ENCODE measurements at regions not wholly inside any gene's neighbourhood (a gene's known extent, or its start where the extent isn't known, plus 50 kb on each side); places are given as distances from the start of the nearest gene placed in this dataset.
A peak's percentile ranks its signal among the peaks of the same experiment; 100 is the strongest.

GRCh38 chr11:116192509-116193210 lies 580.1 kb downstream of the BUD13 start:
- H3K4me1 Mint-ChIP-seq (ENCODE audit: low read depth in 2 of 2): peaks cover 0 to 3% of the 10 kb centered on the region in 2 donors
- H3K9me3 Mint-ChIP-seq: no peaks in the 10 kb centered on the region
- H3K36me3 Mint-ChIP-seq: no peaks in the 10 kb centered on the region
- no peak overlapping the region for H3K4me3 Mint-ChIP-seq
- no peak overlapping the region for H3K27ac Mint-ChIP-seq
- no peak for DNase-seq (ENCODE audit: low spot score)
- peaks cover 35 to 56% of the 10 kb centered on the region in 2 donors for H3K27me3 Mint-ChIP-seq
- no peak for ATAC-seq

GRCh38 chr11:116190861-116191260 lies 581.9 kb downstream of the BUD13 start:
- no peaks in the 10 kb centered on the region for H3K9me3 Mint-ChIP-seq
- H3K4me1 Mint-ChIP-seq (ENCODE audit: low read depth in 2 of 2): peaks cover 0 to 3% of the 10 kb centered on the region in 2 donors
- H3K36me3 Mint-ChIP-seq: no peaks in the 10 kb centered on the region
- ATAC-seq (no peak), DNase-seq (ENCODE audit: low spot score) (no peak)
- no peak overlapping the region for H3K27ac Mint-ChIP-seq
- peaks cover 27 to 41% of the 10 kb centered on the region in 2 donors for H3K27me3 Mint-ChIP-seq
- H3K4me3 Mint-ChIP-seq: no peak overlapping the region

GRCh38 chr11:116189408-116190170 lies 583.2 kb downstream of the BUD13 start:
- Mint-ChIP-seq H3K9me3 (no peaks in the 10 kb centered on the region), H3K36me3 (no peaks in the 10 kb centered on the region), H3K27me3 (peaks cover 28 to 43% of the 10 kb centered on the region in 2 donors), H3K27ac (no peak overlapping the region), H3K4me1 (ENCODE audit: low read depth in 2 of 2) (peaks cover 0 to 3% of the 10 kb centered on the region in 2 donors), H3K4me3 (no peak overlapping the region)
- ATAC-seq (no peak), DNase-seq (ENCODE audit: low spot score) (no peak)

- no peak for DNase-seq (ENCODE audit: low spot score)
- Mint-ChIP-seq H3K36me3 (no peaks in the 10 kb centered on the region), H3K9me3 (no peaks in the 10 kb centered on the region), H3K4me1 (ENCODE audit: low read depth in 2 of 2) (no peaks in the 10 kb centered on the region), H3K27ac (no peak overlapping the region), H3K27me3 (peaks cover 16 to 44% of the 10 kb centered on the region in 2 donors), H3K4me3 (no peak overlapping the region)
- peak in 1 of 2 donors; percentile 34 for ATAC-seq
Observed at GRCh38 chr11:116188350-116188749, 584.4 kb downstream of the BUD13 start.

GRCh38 chr11:116187026-116187425 lies 585.8 kb downstream of the BUD13 start:
- ATAC-seq (no peak), DNase-seq (ENCODE audit: low spot score) (no peak)
- H3K4me3 Mint-ChIP-seq: no peak overlapping the region
- no peaks in the 10 kb centered on the region for H3K36me3 Mint-ChIP-seq
- peaks cover 15 to 44% of the 10 kb centered on the region in 2 donors for H3K27me3 Mint-ChIP-seq
- no peak overlapping the region for H3K27ac Mint-ChIP-seq
- H3K4me1 Mint-ChIP-seq (ENCODE audit: low read depth in 2 of 2): no peaks in the 10 kb centered on the region
- H3K9me3 Mint-ChIP-seq: no peaks in the 10 kb centered on the region

- DNase-seq (ENCODE audit: low spot score) (no peak), ATAC-seq (no peak)
- peaks cover 15 to 48% of the 10 kb centered on the region in 2 donors for H3K27me3 Mint-ChIP-seq
- no peaks in the 10 kb centered on the region for H3K36me3 Mint-ChIP-seq
- H3K4me3 Mint-ChIP-seq: no peak overlapping the region
- no peaks in the 10 kb centered on the region for H3K4me1 Mint-ChIP-seq (ENCODE audit: low read depth in 2 of 2)
- no peak overlapping the region for H3K27ac Mint-ChIP-seq
- no peaks in the 10 kb centered on the region for H3K9me3 Mint-ChIP-seq
Observed at GRCh38 chr11:116185551-116185950, 587.2 kb downstream of the BUD13 start.

- no peaks in the 10 kb centered on the region for H3K36me3 Mint-ChIP-seq
- H3K27me3 Mint-ChIP-seq: peaks cover 15 to 51% of the 10 kb centered on the region in 2 donors
- ATAC-seq (no peak), DNase-seq (ENCODE audit: low spot score) (no peak)
- no peaks in the 10 kb centered on the region for H3K9me3 Mint-ChIP-seq
- H3K4me1 Mint-ChIP-seq (ENCODE audit: low read depth in 2 of 2): no peaks in the 10 kb centered on the region
- H3K4me3 Mint-ChIP-seq: no peak overlapping the region
- H3K27ac Mint-ChIP-seq: no peak overlapping the region
Observed at GRCh38 chr11:116184763-116185162, 588.0 kb downstream of the BUD13 start.

- H3K36me3 Mint-ChIP-seq: no peaks in the 10 kb centered on the region
- no peak overlapping the region for H3K4me3 Mint-ChIP-seq
- peaks cover 7 to 38% of the 10 kb centered on the region in 2 donors for H3K27me3 Mint-ChIP-seq
- H3K4me1 Mint-ChIP-seq (ENCODE audit: low read depth in 2 of 2): no peaks in the 10 kb centered on the region
- no peak for DNase-seq (ENCODE audit: low spot score)
- H3K9me3 Mint-ChIP-seq: no peaks in the 10 kb centered on the region
- ATAC-seq: no peak
- no peak overlapping the region for H3K27ac Mint-ChIP-seq
Observed at GRCh38 chr11:116182356-116182966, 590.3 kb downstream of the BUD13 start.

- DNase-seq (ENCODE audit: low spot score): no peak
- no peak overlapping the region for H3K27ac Mint-ChIP-seq
- no peak for ATAC-seq
Observed at GRCh38 chr11:116180806-116181600, 591.8 kb downstream of the BUD13 start.

GRCh38 chr11:116179401-116179800 lies 593.4 kb downstream of the BUD13 start:
- no peak for ATAC-seq
- Mint-ChIP-seq H3K27ac (no peak overlapping the region), H3K9me3 (no peaks in the 10 kb centered on the region), H3K4me1 (ENCODE audit: low read depth in 2 of 2) (no peaks in the 10 kb centered on the region), H3K4me3 (no peak overlapping the region), H3K27me3 (peaks cover 6 to 29% of the 10 kb centered on the region in 2 donors), H3K36me3 (no peaks in the 10 kb centered on the region)
- DNase-seq (ENCODE audit: low spot score): no peak

More at GRCh38 chr11:116180806-116181600, 591.8 kb downstream of the BUD13 start:
- Mint-ChIP-seq H3K9me3 (no peaks in the 10 kb centered on the region), H3K27me3 (peaks cover 8 to 37% of the 10 kb centered on the region in 2 donors), H3K4me1 (ENCODE audit: low read depth in 2 of 2) (no peaks in the 10 kb centered on the region), H3K36me3 (no peaks in the 10 kb centered on the region), H3K4me3 (no peak overlapping the region)

GRCh38 chr11:116177521-116178210 lies 595.1 kb downstream of the BUD13 start:
- ATAC-seq (no peak), DNase-seq (ENCODE audit: low spot score) (no peak)
- no peak overlapping the region for H3K4me3 Mint-ChIP-seq
- H3K27me3 Mint-ChIP-seq: peaks cover 7 to 20% of the 10 kb centered on the region in 2 donors
- H3K9me3 Mint-ChIP-seq: no peaks in the 10 kb centered on the region
- H3K36me3 Mint-ChIP-seq: no peaks in the 10 kb centered on the region
- no peak overlapping the region for H3K27ac Mint-ChIP-seq
- no peaks in the 10 kb centered on the region for H3K4me1 Mint-ChIP-seq (ENCODE audit: low read depth in 2 of 2)

- no peak for ATAC-seq
Observed at GRCh38 chr11:116176484-116177005, 596.2 kb downstream of the BUD13 start.

GRCh38 chr11:116175707-116176106 lies 597.1 kb downstream of the BUD13 start:
- no peak for ATAC-seq
- Mint-ChIP-seq H3K4me1 (ENCODE audit: low read depth in 2 of 2) (no peaks in the 10 kb centered on the region), H3K36me3 (no peaks in the 10 kb centered on the region), H3K4me3 (no peak overlapping the region), H3K27me3 (peaks cover 9 to 17% of the 10 kb centered on the region in 2 donors), H3K27ac (no peak overlapping the region), H3K9me3 (no peaks in the 10 kb centered on the region)
- DNase-seq (ENCODE audit: low spot score): no peak

More at GRCh38 chr11:116176484-116177005, 596.2 kb downstream of the BUD13 start:
- Mint-ChIP-seq H3K4me3 (no peak overlapping the region), H3K27ac (no peak overlapping the region), H3K27me3 (peaks cover 9 to 20% of the 10 kb centered on the region in 2 donors), H3K4me1 (ENCODE audit: low read depth in 2 of 2) (no peaks in the 10 kb centered on the region), H3K9me3 (no peaks in the 10 kb centered on the region), H3K36me3 (no peaks in the 10 kb centered on the region)
- no peak for DNase-seq (ENCODE audit: low spot score)

Data from natural killer cell treated with Interleukin-12 subunit alpha and Interleukin-12 subunit beta and Interleukin-15 and Interleukin-18, amount 100 ng/mL, for 72 hours (primary cell).